Keratinocyte (primary cell): ENCODE measurements at regions not wholly inside any gene's neighbourhood (a gene's known extent, or its start where the extent isn't known, plus 50 kb on each side); places are given as distances from the start of the nearest gene placed in this dataset.

ENCODE experiments used
- DNase-seq: peaks from one replicate; pipeline ENCODE4 v3.0.0-alpha.2; 2011; ENCODE audit warnings: low read depth, missing footprints, low spot score
- FAIRE-seq: peaks from 2 replicates; lab custom pipeline; 2011; peaks lifted over from hg19 to GRCh38; lab: Jason Lieb, UNC
- H2AFZ ChIP-seq: 2 replicates; pipeline ENCODE4 v1.6.0; 2012; ENCODE audit warnings: low read length, control low read depth, inconsistent platforms; ENCODE audit not compliant: control insufficient read depth
- H3K27ac ChIP-seq: 2 replicates; pipeline ENCODE4 v1.5.1; 2011; ENCODE audit warnings: low read length; ENCODE audit not compliant: control insufficient read depth, insufficient read depth
- H3K27me3 ChIP-seq: 3 replicates; pipeline ENCODE4 v1.6.0; 2011; ENCODE audit warnings: low read length; ENCODE audit not compliant: control insufficient read depth, insufficient read depth; ENCODE audit errors: extremely low read depth
- H3K36me3 ChIP-seq, 2 experiments: 2 replicates in 1 of 2; 3 replicates in 1 of 2; pipeline ENCODE4 v1.5.1; 2011; ENCODE audit warnings: low read length in 2 of 2, mild to moderate bottlenecking in 1 of 2; ENCODE audit not compliant: control insufficient read depth in 2 of 2, insufficient read depth in 2 of 2; ENCODE audit errors: extremely low read depth in 1 of 2
- H3K4me1 ChIP-seq: 3 replicates; pipeline ENCODE4 v1.5.1; 2011; ENCODE audit warnings: low read length; ENCODE audit not compliant: control insufficient read depth, insufficient read depth; ENCODE audit errors: extremely low read depth
- H3K4me2 ChIP-seq: 3 replicates; pipeline ENCODE4 v1.6.0; 2011; ENCODE audit warnings: low read depth, low read length; ENCODE audit not compliant: control insufficient read depth, insufficient read depth; ENCODE audit errors: extremely low read depth
- H3K4me3 ChIP-seq, 3 experiments: fragments of 200-600 bp in 1 of 3; sonication (generic) in 1 of 3; 2 replicates in 2 of 3; 3 replicates in 1 of 3; pipeline ENCODE4 v1.5.1; 2011 to 2016; ENCODE audit warnings: low read length in 3 of 3, mild to moderate bottlenecking in 3 of 3, control low read depth in 2 of 3, inconsistent platforms in 1 of 3, low read depth in 1 of 3, mixed read lengths in 1 of 3, mixed run types in 1 of 3, moderate library complexity in 1 of 3; ENCODE audit not compliant: control insufficient read depth in 2 of 3, insufficient read depth in 2 of 3; ENCODE audit errors: extremely low read depth in 1 of 3
- H3K79me2 ChIP-seq: 2 replicates; pipeline ENCODE4 v1.6.0; 2012; ENCODE audit warnings: low read length; ENCODE audit not compliant: control insufficient read depth, insufficient read depth
- H3K9ac ChIP-seq: 3 replicates; pipeline ENCODE4 v1.6.0; 2011; ENCODE audit warnings: low read length; ENCODE audit not compliant: control insufficient read depth, insufficient read depth; ENCODE audit errors: extremely low read depth
- H3K9me1 ChIP-seq: 3 replicates; pipeline ENCODE4 v1.6.0; 2011; ENCODE audit warnings: low read length; ENCODE audit not compliant: control insufficient read depth, insufficient read depth; ENCODE audit errors: extremely low read depth
- H3K9me3 ChIP-seq: 2 replicates; pipeline ENCODE4 v1.5.1; 2012; ENCODE audit warnings: low read depth, low read length; ENCODE audit not compliant: control insufficient read depth
- H4K20me1 ChIP-seq: 3 replicates; pipeline ENCODE4 v1.6.0; 2011; ENCODE audit warnings: low read length; ENCODE audit not compliant: control insufficient read depth, insufficient read depth; ENCODE audit errors: extremely low read depth
- CTCF ChIP-seq, 3 experiments: IDR thresholded peaks in 1 of 3; conservative IDR thresholded peaks in 1 of 3; optimal IDR thresholded peaks in 1 of 3; 2 replicates in 2 of 3; 3 replicates in 1 of 3; pipeline versions ENCODE3 to v1.5.1; 2011; ENCODE audit warnings: low read length in 3 of 3, mild to moderate bottlenecking in 3 of 3, moderate library complexity in 2 of 3, control low read depth in 1 of 3, inconsistent platforms in 1 of 3; ENCODE audit not compliant: insufficient read depth in 2 of 3; ENCODE audit errors: extremely low read depth in 1 of 3
- EZH2 ChIP-seq: IDR thresholded peaks from one replicate; pipeline ENCODE4 v1.6.1; 2012; ENCODE audit warnings: inconsistent platforms, mild to moderate bottlenecking, low read length, moderate library complexity
- dilution Hi-C: fragments of 300-500 bp; cut with MboI; formaldehyde crosslinking; loops from one replicate; pipeline ENCODE4 v1.7.0; 2020; ENCODE audit warnings: low sequenced_read_pairs; ENCODE audit not compliant: extremely low pct_ligation_motif_present

- TF ChIP-seq EZH2 (no peak), CTCF (optimal IDR thresholded peaks at IDR 0.05 in 1 of 3, IDR thresholded peaks at IDR 0.05 in 1 of 3, conservative IDR thresholded peaks at IDR 0.05 in 1 of 3; ENCODE audit: extremely low read depth in 1 of 3, insufficient read depth in 2 of 3, low read length in 3 of 3) (no peak)
- no peaks in the 10 kb centered on the region for H3K9me3 ChIP-seq
- H3K9me1 ChIP-seq, result no peaks in the 10 kb centered on the region
- H3K27me3 ChIP-seq, result no peaks in the 10 kb centered on the region
- no peak for DNase-seq
- H2AFZ ChIP-seq, result no peak overlapping the region
- no peak overlapping the region for H3K27ac ChIP-seq
- no peaks in the 10 kb centered on the region for H3K36me3 ChIP-seq
- dilution Hi-C loops, result no loop called here
- H3K9ac ChIP-seq, result no peak overlapping the region
- no peak overlapping the region for H3K4me2 ChIP-seq
- H3K4me1 ChIP-seq, result no peaks in the 10 kb centered on the region
- H4K20me1 ChIP-seq, result no peaks in the 10 kb centered on the region
- FAIRE-seq, result no peak
- no peaks in the 10 kb centered on the region for H3K79me2 ChIP-seq
- no peak overlapping the region for H3K4me3 ChIP-seq
Measured at GRCh38 chr2:2851806-2852777, 521.0 kb upstream of the MYT1L start.

- FAIRE-seq (no peak), DNase-seq (no peak)
- no peak overlapping the region for H2AFZ ChIP-seq
- TF ChIP-seq EZH2 (no peak), CTCF (optimal IDR thresholded peaks at IDR 0.05 in 1 of 3, IDR thresholded peaks at IDR 0.05 in 1 of 3, conservative IDR thresholded peaks at IDR 0.05 in 1 of 3; ENCODE audit: extremely low read depth in 1 of 3, insufficient read depth in 2 of 3, low read length in 3 of 3) (no peak)
- H3K27ac ChIP-seq, result no peak overlapping the region
- no peaks in the 10 kb centered on the region for H3K36me3 ChIP-seq
- no peak overlapping the region for H3K9ac ChIP-seq
- no peak overlapping the region for H3K4me3 ChIP-seq
- H3K27me3 ChIP-seq, result no peaks in the 10 kb centered on the region
- peaks cover 3% of the 10 kb centered on the region for H3K4me1 ChIP-seq
- H3K9me3 ChIP-seq, result no peaks in the 10 kb centered on the region
- H3K79me2 ChIP-seq, result no peaks in the 10 kb centered on the region
- no peak overlapping the region for H3K4me2 ChIP-seq
- no peaks in the 10 kb centered on the region for H4K20me1 ChIP-seq
- no peaks in the 10 kb centered on the region for H3K9me1 ChIP-seq
- dilution Hi-C loops, result no loop called here
Measured at GRCh38 chr2:2851316-2851715, 520.2 kb upstream of the MYT1L start.
